Chondrocyte (in vitro differentiated cells): ENCODE measurements at regions not wholly inside any gene's neighbourhood (a gene's known extent, or its start where the extent isn't known, plus 50 kb on each side); places are given as distances from the start of the nearest gene placed in this dataset.

Experiments used
- DNase-seq: peaks from one replicate; pipeline ENCODE4 v3.0.0; 2021; ENCODE audit warnings: mixed read lengths, low spot score
- H3K27ac Mint-ChIP-seq: one replicate; pipeline ENCODE4 v1.8.0; 2021; ENCODE audit warnings: mild to moderate bottlenecking, moderate library complexity, mixed read lengths; ENCODE audit not compliant: unreplicated experiment
- H3K27me3 Mint-ChIP-seq: 2 replicates; pipeline ENCODE4 v1.8.0; 2021; ENCODE audit warnings: low read depth, mixed read lengths
- H3K36me3 Mint-ChIP-seq: 2 replicates; pipeline ENCODE4 v1.8.0; 2021; ENCODE audit warnings: low read depth, mixed read lengths
- H3K4me1 Mint-ChIP-seq: 2 replicates; pipeline ENCODE4 v1.8.0; 2021; ENCODE audit warnings: low read depth, mild to moderate bottlenecking, mixed read lengths
- H3K4me3 Mint-ChIP-seq: one replicate; pipeline ENCODE4 v1.8.0; 2021; ENCODE audit warnings: mild to moderate bottlenecking, moderate library complexity, mixed read lengths; ENCODE audit not compliant: unreplicated experiment
- H3K9me3 Mint-ChIP-seq: 2 replicates; pipeline ENCODE4 v1.8.0; 2021; ENCODE audit warnings: low read depth, mixed read lengths
- CTCF ChIP-seq: fragments of 200-600 bp; sonication (generic); IDR thresholded peaks from 2 replicates; pipeline ENCODE4 v1.5.0; 2021; ENCODE audit warnings: antibody characterized with exemption, mild to moderate bottlenecking, moderate library complexity

GRCh38 chr2:62284471-62284870 lies 88.6 kb downstream of the B3GNT2 start:
- Mint-ChIP-seq H3K27ac (no peak overlapping the region), H3K4me1 (peaks cover 21% of the 10 kb centered on the region), H3K36me3 (peaks cover 2% of the 10 kb centered on the region), H3K4me3 (no peak overlapping the region), H3K27me3 (no peaks in the 10 kb centered on the region), H3K9me3 (peaks cover 15% of the 10 kb centered on the region)
- DNase-seq: no peak
- no peak for TF ChIP-seq CTCF

GRCh38 chr2:62283147-62283546 lies 87.2 kb downstream of the B3GNT2 start:
- TF ChIP-seq CTCF: no peak
- peaks cover 3% of the 10 kb centered on the region for H3K36me3 Mint-ChIP-seq
- no peak overlapping the region for H3K27ac Mint-ChIP-seq
- no peak overlapping the region for H3K4me3 Mint-ChIP-seq
- DNase-seq: no peak
- no peaks in the 10 kb centered on the region for H3K27me3 Mint-ChIP-seq
- H3K9me3 Mint-ChIP-seq: peaks cover 19% of the 10 kb centered on the region
- peaks cover 13% of the 10 kb centered on the region for H3K4me1 Mint-ChIP-seq

- Mint-ChIP-seq H3K4me1 (peaks cover 7% of the 10 kb centered on the region), H3K4me3 (no peak overlapping the region), H3K27ac (no peak overlapping the region), H3K27me3 (no peaks in the 10 kb centered on the region), H3K9me3 (peaks cover 27% of the 10 kb centered on the region), H3K36me3 (peaks cover 8% of the 10 kb centered on the region)
- no peak for DNase-seq
- TF ChIP-seq CTCF: no peak
Observed at GRCh38 chr2:62281663-62282062, 85.7 kb downstream of the B3GNT2 start.

GRCh38 chr2:62277688-62278087 lies 81.8 kb downstream of the B3GNT2 start:
- Mint-ChIP-seq H3K27me3 (no peaks in the 10 kb centered on the region), H3K4me3 (no peak overlapping the region), H3K27ac (no peak overlapping the region), H3K4me1 (peaks cover 7% of the 10 kb centered on the region), H3K9me3 (peaks cover 12% of the 10 kb centered on the region), H3K36me3 (peaks cover 8% of the 10 kb centered on the region)
- DNase-seq: no peak
- TF ChIP-seq CTCF: no peak
